ENCODE measurements at regions not wholly inside any gene's neighbourhood (a gene's known extent, or its start where the extent isn't known, plus 50 kb on each side); places are given as distances from the start of the nearest gene placed in this dataset.

- Histone ChIP-seq H3K9me3 (no peaks in the 10 kb centered on the region), H3K36me3 (no peaks in the 10 kb centered on the region), H3K27ac (replicated peaks in 1 of 4) (no peak overlapping the region), H3K4me1 (no peaks in the 10 kb centered on the region), H3K27me3 (no peaks in the 10 kb centered on the region), H3K4me3 (no peak overlapping the region)
- TF ChIP-seq EP300 (IDR thresholded peaks at IDR 0.05): no peak
- no peak for TF ChIP-seq CTCF (IDR thresholded peaks at IDR 0.05)
- TF ChIP-seq POLR2A (IDR thresholded peaks at IDR 0.05; ENCODE audit: low read depth): no peak
- TF ChIP-seq POLR2AphosphoS5 (IDR thresholded peaks at IDR 0.05): no peak
- DNase-seq (ENCODE audit: extremely low spot score): no peak
- 95% methylated on average over 3 of the region's 3 CpGs for WGBS
- intact Hi-C loops (cut with DNase I): no loop called here
Measured at GRCh38 chr1:82219841-82220240, 419.1 kb downstream of the ADGRL2 start.

- no peaks in the 10 kb centered on the region for H3K9me3 ChIP-seq
- no peak for DNase-seq (ENCODE audit: extremely low spot score)
- no peak for TF ChIP-seq CTCF (IDR thresholded peaks at IDR 0.05)
- TF ChIP-seq EP300 (IDR thresholded peaks at IDR 0.05): no peak
- H3K27ac ChIP-seq (replicated peaks in 1 of 4): no peak overlapping the region
- H3K4me1 ChIP-seq: no peaks in the 10 kb centered on the region
- H3K4me3 ChIP-seq: no peak overlapping the region
- intact Hi-C loops (cut with DNase I): no loop called here
- 69% methylated on average over 2 of the region's 2 CpGs for WGBS
- no peaks in the 10 kb centered on the region for H3K27me3 ChIP-seq
- no peaks in the 10 kb centered on the region for H3K36me3 ChIP-seq
Measured at GRCh38 chr1:82218846-82219245, 418.1 kb downstream of the ADGRL2 start.

- TF ChIP-seq POLR2AphosphoS5 (IDR thresholded peaks at IDR 0.05) (no peak), POLR2A (IDR thresholded peaks at IDR 0.05; ENCODE audit: low read depth) (no peak), EP300 (IDR thresholded peaks at IDR 0.05) (no peak)
- no peaks in the 10 kb centered on the region for H3K9me3 ChIP-seq
- no peaks in the 10 kb centered on the region for H3K27me3 ChIP-seq
- no peak for DNase-seq (ENCODE audit: extremely low spot score)
- intact Hi-C loops (cut with DNase I): no loop called here
- H3K36me3 ChIP-seq: no peaks in the 10 kb centered on the region
- no peak overlapping the region for H3K27ac ChIP-seq (replicated peaks in 1 of 4)
- H3K4me1 ChIP-seq: no peaks in the 10 kb centered on the region
- 94% methylated on average over 2 of the region's 2 CpGs for WGBS
- no peak overlapping the region for H3K4me3 ChIP-seq
Measured at GRCh38 chr1:82215853-82216175, 415.1 kb downstream of the ADGRL2 start.

- Histone ChIP-seq H3K27ac (replicated peaks in 1 of 4) (no peak overlapping the region), H3K27me3 (no peaks in the 10 kb centered on the region), H3K9me3 (no peaks in the 10 kb centered on the region), H3K4me3 (no peak overlapping the region), H3K4me1 (no peaks in the 10 kb centered on the region), H3K36me3 (no peaks in the 10 kb centered on the region)
- intact Hi-C loops (cut with DNase I): no loop called here
- TF ChIP-seq POLR2AphosphoS5 (IDR thresholded peaks at IDR 0.05) (no peak), EP300 (IDR thresholded peaks at IDR 0.05) (no peak), CTCF (IDR thresholded peaks at IDR 0.05) (no peak), POLR2A (IDR thresholded peaks at IDR 0.05; ENCODE audit: low read depth) (no peak)
- no peak for DNase-seq (ENCODE audit: extremely low spot score)
- 83% methylated on average over 11 of the region's 11 CpGs for WGBS
Measured at GRCh38 chr1:82215056-82215852, 414.5 kb downstream of the ADGRL2 start.

- Histone ChIP-seq H3K4me1 (no peaks in the 10 kb centered on the region), H3K27ac (replicated peaks in 1 of 4) (no peak overlapping the region), H3K27me3 (no peaks in the 10 kb centered on the region), H3K4me3 (no peak overlapping the region), H3K9me3 (no peaks in the 10 kb centered on the region), H3K36me3 (no peaks in the 10 kb centered on the region)
- TF ChIP-seq EP300 (IDR thresholded peaks at IDR 0.05) (no peak), POLR2A (IDR thresholded peaks at IDR 0.05; ENCODE audit: low read depth) (no peak), POLR2AphosphoS5 (IDR thresholded peaks at IDR 0.05) (no peak), CTCF (IDR thresholded peaks at IDR 0.05) (no peak)
- no peak for DNase-seq (ENCODE audit: extremely low spot score)
- intact Hi-C loops (cut with DNase I): no loop called here
Measured at GRCh38 chr1:82214606-82215005, 413.9 kb downstream of the ADGRL2 start.
